ENCODE measurements at regions not wholly inside any gene's neighbourhood (a gene's known extent, or its start where the extent isn't known, plus 50 kb on each side); places are given as distances from the start of the nearest gene placed in this dataset.

DNA sequence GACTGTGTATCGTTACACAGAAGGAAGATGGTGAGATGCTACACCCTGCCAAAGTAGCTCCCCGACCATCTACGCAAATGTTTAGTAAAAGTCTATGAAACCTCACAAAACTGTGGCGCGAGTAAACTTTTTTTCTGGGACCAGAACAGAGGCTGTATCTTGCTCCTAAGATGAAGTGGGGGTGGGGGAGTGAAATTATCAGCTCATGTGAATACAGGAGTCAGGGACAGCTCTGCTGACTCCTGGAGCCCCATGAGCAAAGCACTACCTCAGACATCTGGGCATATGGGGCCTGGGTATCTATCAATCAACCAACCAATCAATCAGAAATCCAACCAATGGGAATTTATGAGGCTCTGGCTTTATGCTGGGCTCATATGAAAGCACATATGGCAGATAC, 138.6 kb upstream of the RANBP3L start:
- Histone ChIP-seq H3K4me3 (ENCODE audit: low read length) (no peak overlapping the region), H3K9me3 (ENCODE audit: control insufficient read depth, low read length) (no peaks in the 10 kb centered on the region), H3K4me1 (ENCODE audit: control insufficient read depth, insufficient read depth, low read length) (peaks cover 46% of the 10 kb centered on the region), H3K27me3 (ENCODE audit: control insufficient read depth, insufficient read depth, low read length) (no peaks in the 10 kb centered on the region), H3K36me3 (ENCODE audit: control insufficient read depth, insufficient read depth, low read length) (no peaks in the 10 kb centered on the region), H3K9ac (ENCODE audit: low read length) (no peak overlapping the region)

GRCh38 chr5:36441280-36441679, 139.6 kb upstream of the RANBP3L start:
- Histone ChIP-seq H3K4me3 (ENCODE audit: low read length) (no peak overlapping the region), H3K4me1 (ENCODE audit: control insufficient read depth, insufficient read depth, low read length) (peaks cover 47% of the 10 kb centered on the region)

DNA sequence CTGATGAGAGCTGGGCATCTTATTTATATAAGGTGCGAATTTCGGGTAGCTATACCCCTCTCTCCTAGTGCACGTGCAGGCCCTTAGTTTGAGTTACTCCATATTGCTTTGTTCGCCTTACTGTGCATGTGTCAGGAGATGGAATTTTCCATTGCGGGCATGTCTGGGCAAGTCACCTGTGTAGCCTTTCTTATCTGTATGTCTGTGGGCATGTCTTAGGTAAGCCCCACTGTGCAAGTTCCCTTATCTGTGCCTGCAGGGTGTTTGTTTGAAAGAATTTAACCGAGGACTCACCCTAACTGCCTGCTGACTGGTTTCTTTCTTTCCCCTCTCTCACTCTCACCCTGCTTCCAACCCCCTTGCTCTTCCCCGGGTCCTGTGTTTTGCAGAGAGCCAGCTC, 140.7 kb upstream of the RANBP3L start:
- no peak overlapping the region for H3K4me3 ChIP-seq (ENCODE audit: low read length)
- H3K9ac ChIP-seq (ENCODE audit: low read length): no peak overlapping the region
- no peaks in the 10 kb centered on the region for H3K36me3 ChIP-seq (ENCODE audit: control insufficient read depth, insufficient read depth, low read length)
- no peaks in the 10 kb centered on the region for H3K27me3 ChIP-seq (ENCODE audit: control insufficient read depth, insufficient read depth, low read length)
- H3K4me1 ChIP-seq (ENCODE audit: control insufficient read depth, insufficient read depth, low read length): peaks cover 47% of the 10 kb centered on the region
- H3K9me3 ChIP-seq (ENCODE audit: control insufficient read depth, low read length): no peaks in the 10 kb centered on the region

More at GRCh38 chr5:36441280-36441679, 139.6 kb upstream of the RANBP3L start:
- H3K27me3 ChIP-seq (ENCODE audit: control insufficient read depth, insufficient read depth, low read length): no peaks in the 10 kb centered on the region
- H3K9me3 ChIP-seq (ENCODE audit: control insufficient read depth, low read length): no peaks in the 10 kb centered on the region
- no peak overlapping the region for H3K9ac ChIP-seq (ENCODE audit: low read length)
- H3K36me3 ChIP-seq (ENCODE audit: control insufficient read depth, insufficient read depth, low read length): no peaks in the 10 kb centered on the region

- H3K27me3 ChIP-seq (ENCODE audit: control insufficient read depth, insufficient read depth, low read length): no peaks in the 10 kb centered on the region
- no peaks in the 10 kb centered on the region for H3K36me3 ChIP-seq (ENCODE audit: control insufficient read depth, insufficient read depth, low read length)
Observed at GRCh38 chr5:36442796-36443195, 141.1 kb upstream of the RANBP3L start.

GRCh38 chr5:36443941-36444340, 142.2 kb upstream of the RANBP3L start:
- H3K4me3 ChIP-seq (ENCODE audit: low read length): no peak overlapping the region
- H3K4me1 ChIP-seq (ENCODE audit: control insufficient read depth, insufficient read depth, low read length): peaks cover 54% of the 10 kb centered on the region
- H3K36me3 ChIP-seq (ENCODE audit: control insufficient read depth, insufficient read depth, low read length): no peaks in the 10 kb centered on the region
- no peaks in the 10 kb centered on the region for H3K9me3 ChIP-seq (ENCODE audit: control insufficient read depth, low read length)
- H3K9ac ChIP-seq (ENCODE audit: low read length): no peak overlapping the region
- H3K27me3 ChIP-seq (ENCODE audit: control insufficient read depth, insufficient read depth, low read length): no peaks in the 10 kb centered on the region

More at GRCh38 chr5:36442796-36443195, 141.1 kb upstream of the RANBP3L start:
- no peak overlapping the region for H3K4me3 ChIP-seq (ENCODE audit: low read length)
- no peak overlapping the region for H3K9ac ChIP-seq (ENCODE audit: low read length)
- H3K9me3 ChIP-seq (ENCODE audit: control insufficient read depth, low read length): no peaks in the 10 kb centered on the region
- H3K4me1 ChIP-seq (ENCODE audit: control insufficient read depth, insufficient read depth, low read length): peaks cover 47% of the 10 kb centered on the region

- Histone ChIP-seq H3K4me1 (ENCODE audit: control insufficient read depth, insufficient read depth, low read length) (peaks cover 54% of the 10 kb centered on the region), H3K27me3 (ENCODE audit: control insufficient read depth, insufficient read depth, low read length) (no peaks in the 10 kb centered on the region), H3K4me3 (ENCODE audit: low read length) (no peak overlapping the region), H3K9ac (ENCODE audit: low read length) (no peak overlapping the region), H3K9me3 (ENCODE audit: control insufficient read depth, low read length) (no peaks in the 10 kb centered on the region), H3K36me3 (ENCODE audit: control insufficient read depth, insufficient read depth, low read length) (no peaks in the 10 kb centered on the region)
Observed at GRCh38 chr5:36444582-36445418, 143.1 kb upstream of the RANBP3L start.

- no peaks in the 10 kb centered on the region for H3K27me3 ChIP-seq (ENCODE audit: control insufficient read depth, insufficient read depth, low read length)
- no peak overlapping the region for H3K4me3 ChIP-seq (ENCODE audit: low read length)
- no peak overlapping the region for H3K9ac ChIP-seq (ENCODE audit: low read length)
- peaks cover 35% of the 10 kb centered on the region for H3K4me1 ChIP-seq (ENCODE audit: control insufficient read depth, insufficient read depth, low read length)
- no peaks in the 10 kb centered on the region for H3K36me3 ChIP-seq (ENCODE audit: control insufficient read depth, insufficient read depth, low read length)
- H3K9me3 ChIP-seq (ENCODE audit: control insufficient read depth, low read length): no peaks in the 10 kb centered on the region
Observed at GRCh38 chr5:36447776-36448175, 146.1 kb upstream of the RANBP3L start.

- no peak overlapping the region for H3K9ac ChIP-seq (ENCODE audit: low read length)
- no peaks in the 10 kb centered on the region for H3K36me3 ChIP-seq (ENCODE audit: control insufficient read depth, insufficient read depth, low read length)
- peaks cover 12% of the 10 kb centered on the region for H3K4me1 ChIP-seq (ENCODE audit: control insufficient read depth, insufficient read depth, low read length)
- H3K27me3 ChIP-seq (ENCODE audit: control insufficient read depth, insufficient read depth, low read length): no peaks in the 10 kb centered on the region
- no peaks in the 10 kb centered on the region for H3K9me3 ChIP-seq (ENCODE audit: control insufficient read depth, low read length)
- no peak overlapping the region for H3K4me3 ChIP-seq (ENCODE audit: low read length)
Observed at GRCh38 chr5:36450229-36451014, 148.7 kb upstream of the RANBP3L start.

GRCh38 chr5:36452424-36453006, 150.8 kb upstream of the RANBP3L start:
- no peak overlapping the region for H3K9ac ChIP-seq (ENCODE audit: low read length)
- no peaks in the 10 kb centered on the region for H3K27me3 ChIP-seq (ENCODE audit: control insufficient read depth, insufficient read depth, low read length)
- no peak overlapping the region for H3K4me3 ChIP-seq (ENCODE audit: low read length)
- H3K9me3 ChIP-seq (ENCODE audit: control insufficient read depth, low read length): no peaks in the 10 kb centered on the region
- H3K36me3 ChIP-seq (ENCODE audit: control insufficient read depth, insufficient read depth, low read length): no peaks in the 10 kb centered on the region
- H3K4me1 ChIP-seq (ENCODE audit: control insufficient read depth, insufficient read depth, low read length): peaks cover 12% of the 10 kb centered on the region

GRCh38 chr5:36457511-36458270, 148.7 kb upstream of the SLC1A3 start:
- Histone ChIP-seq H3K36me3 (ENCODE audit: control insufficient read depth, insufficient read depth, low read length) (no peaks in the 10 kb centered on the region), H3K4me1 (ENCODE audit: control insufficient read depth, insufficient read depth, low read length) (no peaks in the 10 kb centered on the region), H3K27me3 (ENCODE audit: control insufficient read depth, insufficient read depth, low read length) (no peaks in the 10 kb centered on the region), H3K9ac (ENCODE audit: low read length) (no peak overlapping the region), H3K4me3 (ENCODE audit: low read length) (no peak overlapping the region), H3K9me3 (ENCODE audit: control insufficient read depth, low read length) (no peaks in the 10 kb centered on the region)

GRCh38 chr5:36458746-36459145, 147.7 kb upstream of the SLC1A3 start:
- H3K9me3 ChIP-seq (ENCODE audit: control insufficient read depth, low read length): no peaks in the 10 kb centered on the region

More at GRCh38 chr5:36458746-36459145, 147.7 kb upstream of the SLC1A3 start:
- no peak overlapping the region for H3K9ac ChIP-seq (ENCODE audit: low read length)
- no peak overlapping the region for H3K4me3 ChIP-seq (ENCODE audit: low read length)
- no peaks in the 10 kb centered on the region for H3K4me1 ChIP-seq (ENCODE audit: control insufficient read depth, insufficient read depth, low read length)
- H3K27me3 ChIP-seq (ENCODE audit: control insufficient read depth, insufficient read depth, low read length): no peaks in the 10 kb centered on the region
- H3K36me3 ChIP-seq (ENCODE audit: control insufficient read depth, insufficient read depth, low read length): no peaks in the 10 kb centered on the region
